ENCODE measurements at regions not wholly inside any gene's neighbourhood (a gene's known extent, or its start where the extent isn't known, plus 50 kb on each side); places are given as distances from the start of the nearest gene placed in this dataset.

DNA sequence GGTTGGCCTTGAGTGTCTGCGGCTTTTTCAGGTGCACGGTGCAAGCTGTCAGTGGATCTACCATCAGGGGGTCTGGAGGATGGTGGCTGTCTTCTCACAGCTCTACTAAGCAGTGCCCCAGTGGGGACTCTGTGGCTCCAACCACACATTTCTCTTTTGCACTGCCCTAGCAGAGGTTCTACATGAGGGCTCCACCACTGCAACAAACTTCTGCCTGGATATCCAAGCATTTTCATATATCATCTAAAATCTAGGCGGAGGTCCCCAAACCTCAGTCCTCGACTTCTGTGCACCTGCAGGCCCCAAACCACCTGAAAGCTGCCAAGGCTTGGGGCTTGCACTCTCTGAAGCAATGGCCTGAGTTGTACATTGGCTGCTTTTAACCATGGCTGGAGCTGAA, 601.5 kb downstream of the MTRR start:
- no peak for DNase-seq (ENCODE audit: low read depth, low spot score)

DNA sequence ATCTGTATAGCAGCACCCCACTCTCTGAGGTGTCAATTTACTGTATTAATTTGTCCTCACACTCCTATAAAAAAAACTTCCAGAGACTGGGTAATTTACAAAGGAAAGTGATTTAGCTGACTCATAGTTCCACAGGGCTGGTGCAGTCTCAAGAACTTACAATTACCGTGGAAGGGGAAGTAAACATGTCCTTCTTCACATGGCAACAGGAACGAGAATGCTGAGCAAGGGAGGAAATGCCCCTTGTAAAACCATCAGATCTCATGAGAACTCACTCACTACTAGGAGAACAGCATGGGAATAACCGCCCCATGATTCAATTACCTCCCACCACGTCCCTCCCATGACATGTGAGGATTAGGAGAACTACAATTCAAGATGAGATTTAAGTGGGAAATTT, 602.6 kb downstream of the MTRR start:
- DNase-seq (ENCODE audit: low read depth, low spot score), result no peak

DNA sequence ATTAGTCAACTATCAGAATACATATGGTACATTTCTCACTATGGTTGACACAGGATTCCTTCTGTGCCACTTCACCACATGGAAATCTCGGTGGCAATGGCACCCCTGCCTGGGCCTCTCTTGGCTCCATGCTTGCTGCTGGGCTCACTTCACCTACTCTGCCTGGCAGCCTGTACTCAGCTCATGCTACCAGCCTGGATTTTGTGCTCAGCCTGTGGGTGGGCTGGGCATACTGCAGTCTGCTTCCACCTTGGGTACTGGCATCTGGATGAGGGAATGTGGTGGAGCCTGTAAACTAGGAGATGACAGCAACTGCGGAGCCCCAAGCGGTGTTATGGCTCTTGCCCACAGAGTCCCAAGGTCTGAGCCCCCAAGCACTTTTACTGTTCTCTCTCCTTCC, 604.1 kb downstream of the MTRR start:
- no peak for DNase-seq (ENCODE audit: low read depth, low spot score)

DNA sequence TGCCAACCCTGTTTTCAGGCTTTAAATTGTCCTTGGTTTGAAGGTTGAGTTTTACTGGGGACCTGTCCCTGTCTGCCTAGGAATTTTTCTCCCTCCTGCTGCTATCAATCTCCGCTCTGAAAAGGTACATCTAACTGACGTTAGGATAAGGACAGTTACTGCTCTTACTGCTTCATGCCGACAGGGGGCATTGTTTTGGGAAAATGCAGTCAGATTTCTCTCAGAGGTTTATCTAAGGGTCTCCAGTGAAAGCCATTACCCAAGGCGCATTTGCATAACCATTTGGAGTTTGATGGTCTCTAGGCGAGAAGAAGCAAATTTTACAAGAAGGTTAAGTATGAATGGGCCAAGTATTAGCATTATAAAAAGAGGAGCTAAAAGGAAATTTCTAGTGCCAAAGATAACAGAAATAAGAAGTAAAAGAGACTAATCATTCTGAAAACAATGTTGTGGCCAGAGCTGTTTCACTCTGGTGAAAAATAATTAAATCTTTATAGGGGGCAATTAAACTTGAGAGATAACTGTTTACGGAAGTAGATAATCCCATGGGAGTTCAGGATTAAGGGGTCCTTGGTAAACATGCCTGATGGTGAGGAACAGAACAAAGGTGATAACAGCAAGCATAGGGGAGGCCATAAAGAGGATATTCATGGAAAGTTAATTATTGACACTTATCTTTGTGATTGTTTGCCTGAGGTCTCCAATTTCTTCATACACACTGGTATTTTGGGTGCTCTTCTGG, 605.0 kb downstream of the MTRR start:
- DNase-seq (ENCODE audit: low read depth, low spot score), result no peak

DNA sequence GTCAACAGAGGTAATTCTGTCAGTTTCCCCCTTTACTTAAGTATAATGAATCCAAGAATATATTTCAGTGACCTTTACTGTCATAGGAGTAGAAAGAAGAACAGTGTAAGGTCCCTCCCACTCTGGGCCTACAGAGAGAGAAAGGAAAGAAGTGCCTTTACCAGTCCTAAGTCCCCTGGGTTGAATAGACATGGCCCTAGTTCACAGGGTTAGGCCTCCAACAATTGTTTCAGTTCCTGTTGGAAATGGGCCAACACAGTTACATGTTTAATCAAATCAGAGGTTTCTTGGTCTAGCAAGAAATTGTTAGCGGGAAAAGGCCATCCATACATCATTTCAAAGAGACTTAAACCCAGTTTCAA, 605.6 kb downstream of the MTRR start:
- DNase-seq (ENCODE audit: low read depth, low spot score), result no peak

DNA sequence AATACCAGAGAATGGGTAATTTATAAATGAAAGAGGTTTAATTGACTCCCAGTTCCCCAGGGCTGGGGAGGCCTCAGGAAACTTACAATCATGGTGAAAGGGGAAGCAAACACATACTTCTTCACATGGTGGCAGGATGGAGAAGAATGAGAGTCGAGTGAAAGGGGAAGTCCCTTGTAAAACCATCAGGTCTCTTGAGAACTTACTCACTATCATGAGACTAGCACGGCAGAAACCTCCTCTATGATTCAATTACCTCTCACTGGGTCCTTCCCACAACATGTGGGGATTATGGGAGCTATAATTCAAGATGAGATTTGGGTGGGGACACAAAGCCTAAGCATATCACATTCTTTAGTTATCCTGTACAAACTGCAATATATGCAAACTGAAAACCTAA, 609.4 kb downstream of the MTRR start:
- no peak for DNase-seq (ENCODE audit: low read depth, low spot score)

DNA sequence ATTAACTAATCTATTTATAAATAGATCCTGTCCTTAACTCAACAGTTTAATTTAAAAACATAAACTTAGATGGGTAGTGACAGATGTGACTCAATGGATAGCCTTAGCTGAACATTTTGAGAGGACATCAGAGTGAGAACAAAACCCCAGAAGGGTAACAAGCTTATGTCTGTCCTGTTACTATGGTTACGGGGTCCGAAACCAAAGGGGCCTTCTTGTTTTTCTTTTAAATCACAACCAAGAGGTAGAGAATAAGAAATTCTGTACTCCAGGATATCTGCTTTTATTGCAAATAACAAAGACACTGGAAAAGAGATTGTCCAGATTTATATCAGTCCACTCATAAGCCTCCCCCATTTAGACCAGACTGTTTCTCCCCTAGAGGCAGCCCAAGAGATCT, 612.1 kb downstream of the MTRR start:
- no peak for DNase-seq (ENCODE audit: low read depth, low spot score)

DNA sequence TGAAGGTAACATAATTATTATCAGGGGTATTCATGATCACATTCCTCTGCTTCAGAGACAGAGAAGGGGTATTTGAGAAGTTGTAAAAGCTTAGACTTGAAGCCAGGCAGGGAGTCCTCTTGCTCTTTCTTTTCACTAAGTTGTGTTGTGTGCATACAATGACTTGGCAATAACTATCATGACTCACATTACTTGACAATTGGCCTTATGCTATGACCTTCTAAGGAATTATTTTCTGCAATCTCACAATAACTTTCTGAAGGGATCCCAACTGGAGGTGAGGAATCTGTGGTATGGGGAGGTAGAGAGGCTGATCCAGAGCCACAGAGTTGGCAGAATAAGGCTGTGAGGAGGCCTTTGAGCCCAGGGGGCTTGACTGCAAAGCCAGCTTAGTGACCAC, 622.3 kb downstream of the MTRR start:
- DNase-seq (ENCODE audit: low read depth, low spot score), result peak; percentile 20

DNA sequence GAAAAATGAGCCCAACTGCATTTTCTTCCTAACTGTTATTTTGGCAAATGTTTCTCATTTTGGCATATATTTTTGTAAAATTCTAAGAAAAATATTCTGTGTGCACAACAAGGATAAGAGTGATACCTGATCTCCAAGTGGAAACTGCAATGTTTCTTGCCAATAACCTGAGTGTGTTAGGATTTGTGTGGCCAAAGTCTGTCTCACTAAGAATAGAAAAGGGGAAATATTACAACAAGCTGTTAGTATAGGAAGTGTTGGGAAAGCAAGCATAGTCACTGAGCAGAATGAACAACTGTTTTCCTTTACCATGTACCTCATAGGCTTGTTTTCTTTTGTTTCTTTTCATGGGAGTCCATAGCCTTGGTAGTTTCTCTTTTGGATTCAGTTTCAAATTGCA, 624.2 kb downstream of the MTRR start:
- DNase-seq (ENCODE audit: low read depth, low spot score), result no peak

DNA sequence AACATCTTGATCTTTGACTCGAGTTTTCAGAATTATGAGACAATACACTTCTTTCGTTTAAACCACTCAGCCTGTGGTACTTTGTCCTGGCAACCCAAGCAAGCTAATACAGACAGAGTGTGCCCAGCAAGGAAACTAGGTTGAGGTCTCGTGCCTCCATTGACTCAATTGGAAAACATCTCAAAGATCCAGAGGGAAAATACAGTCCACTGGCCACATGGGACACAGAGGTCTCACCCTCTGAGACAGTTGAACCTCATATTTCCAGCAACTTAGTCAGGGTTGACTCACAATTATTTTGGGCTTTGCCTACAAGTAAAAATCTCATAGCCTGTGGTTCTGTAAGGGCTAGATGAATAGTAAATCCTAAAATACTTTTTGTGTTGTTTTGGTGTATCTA, 631.5 kb downstream of the MTRR start:
- no peak for DNase-seq (ENCODE audit: low read depth, low spot score)

DNA sequence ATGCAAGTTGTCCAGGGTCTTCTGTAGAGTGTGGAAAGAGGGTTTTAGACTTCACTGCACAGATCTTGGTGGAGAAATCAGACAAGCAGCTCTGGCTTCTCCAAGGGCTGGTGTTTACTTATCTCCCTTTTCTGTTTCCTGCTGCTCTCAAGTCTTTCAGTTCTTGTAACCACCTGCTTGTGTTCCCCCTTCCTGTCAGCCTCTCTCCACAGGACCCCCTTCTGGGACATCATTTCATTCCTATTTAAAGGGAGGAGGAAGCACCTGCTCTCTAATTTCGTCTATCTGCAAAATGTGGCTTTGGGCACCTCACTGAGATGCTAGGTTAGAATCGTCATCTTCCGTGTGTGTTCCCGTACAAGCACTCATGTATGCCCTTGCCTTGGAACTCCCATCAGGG, 636.2 kb downstream of the MTRR start:
- DNase-seq (ENCODE audit: low read depth, low spot score), result no peak

DNA sequence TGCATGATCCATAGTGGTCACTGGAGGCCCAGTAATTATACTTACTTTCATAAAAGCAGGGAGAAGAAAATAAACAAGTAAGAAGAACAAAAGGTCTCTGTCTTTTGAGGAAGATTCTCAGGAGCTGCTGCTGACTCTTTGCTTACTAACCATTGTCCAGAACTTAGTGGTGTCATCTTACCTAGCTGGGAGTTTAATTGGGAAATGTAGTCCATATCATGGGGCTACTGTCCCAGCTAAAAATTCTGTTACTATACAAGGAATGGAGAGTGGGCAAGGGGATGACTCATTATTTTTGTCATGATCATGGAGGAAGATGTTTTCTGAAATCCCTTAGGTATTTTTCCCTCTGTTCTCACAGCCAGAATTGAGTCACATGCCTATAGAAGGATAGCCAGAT, 639.3 kb downstream of the MTRR start:
- DNase-seq (ENCODE audit: low read depth, low spot score), result no peak

DNA sequence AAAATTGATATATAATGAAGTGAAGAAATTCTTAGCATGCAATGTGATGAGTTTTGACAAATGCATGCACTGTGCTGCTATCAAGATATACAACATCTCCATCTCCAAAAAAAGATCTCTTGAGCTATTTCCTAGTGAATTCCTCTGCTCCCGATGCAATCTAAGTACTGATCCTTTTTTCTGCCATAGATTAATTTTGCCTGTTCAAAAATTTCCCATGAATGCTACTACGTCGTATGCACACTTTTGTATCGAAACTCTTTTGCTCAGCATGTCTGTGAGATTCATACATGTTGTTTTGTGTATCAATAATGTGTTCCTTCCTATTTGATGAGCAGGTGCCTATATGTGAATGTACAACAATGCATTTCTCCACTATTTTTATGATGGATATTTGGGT, 647.4 kb downstream of the MTRR start:
- no peak for DNase-seq (ENCODE audit: low read depth, low spot score)

DNA sequence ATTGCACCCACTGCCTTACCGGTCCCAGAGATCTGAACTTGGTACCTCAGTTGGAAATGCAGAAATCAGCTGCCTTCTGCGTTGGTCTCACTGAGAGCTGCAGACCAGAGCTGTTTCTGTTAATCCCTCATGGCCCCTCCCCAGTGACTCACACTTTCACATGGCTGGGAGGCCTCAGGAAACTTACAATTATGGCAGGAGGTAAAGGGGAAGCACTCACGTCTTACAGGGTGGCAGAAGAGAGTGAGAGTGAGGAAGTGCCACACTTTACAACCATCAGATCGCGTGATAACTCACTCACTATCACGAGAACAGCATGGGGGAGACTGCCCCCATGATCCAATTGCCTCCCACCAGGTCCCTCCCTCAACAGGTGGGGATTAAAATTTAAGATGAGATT, 648.5 kb downstream of the MTRR start:
- DNase-seq (ENCODE audit: low read depth, low spot score), result peak; percentile 29

DNA sequence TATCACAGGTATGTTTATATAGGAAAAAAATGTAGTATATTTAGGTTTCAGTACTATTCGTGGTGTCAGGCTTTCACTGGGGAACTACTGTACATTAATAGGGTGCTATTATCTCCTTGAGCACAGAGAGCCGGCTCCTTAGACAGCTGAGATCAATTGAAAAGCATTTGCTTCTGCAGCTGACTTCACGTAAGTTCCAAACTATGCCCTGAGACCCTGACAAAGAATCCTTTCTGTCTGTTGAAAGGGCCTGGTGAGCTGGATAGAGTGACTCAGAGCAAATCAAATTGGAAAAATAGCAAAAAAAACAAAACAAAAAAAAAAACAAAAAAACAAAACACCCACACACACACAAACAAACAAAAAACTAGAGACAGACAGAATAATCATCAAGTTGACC, 652.0 kb downstream of the MTRR start:
- DNase-seq (ENCODE audit: low read depth, low spot score), result peak; percentile 30

DNA sequence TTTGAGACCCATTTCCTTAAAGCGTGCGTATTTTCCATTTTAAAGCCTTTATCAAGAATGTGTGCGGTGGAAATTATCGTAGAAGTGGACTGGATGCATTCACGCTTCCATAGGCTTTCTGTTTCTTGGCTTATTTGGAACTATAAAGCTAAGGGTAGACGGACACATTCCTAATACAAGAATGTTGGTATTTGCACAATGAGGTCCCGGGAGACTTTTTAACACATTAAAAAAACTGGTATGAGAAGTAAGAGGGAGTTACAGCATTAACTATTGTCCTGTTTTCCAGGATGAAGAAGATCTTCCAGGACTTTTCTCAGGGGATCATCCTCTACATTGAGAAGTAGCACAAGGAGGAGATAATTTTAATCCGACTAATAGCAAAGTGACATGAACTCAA, 653.0 kb downstream of the MTRR start:
- no peak for DNase-seq (ENCODE audit: low read depth, low spot score)

DNA sequence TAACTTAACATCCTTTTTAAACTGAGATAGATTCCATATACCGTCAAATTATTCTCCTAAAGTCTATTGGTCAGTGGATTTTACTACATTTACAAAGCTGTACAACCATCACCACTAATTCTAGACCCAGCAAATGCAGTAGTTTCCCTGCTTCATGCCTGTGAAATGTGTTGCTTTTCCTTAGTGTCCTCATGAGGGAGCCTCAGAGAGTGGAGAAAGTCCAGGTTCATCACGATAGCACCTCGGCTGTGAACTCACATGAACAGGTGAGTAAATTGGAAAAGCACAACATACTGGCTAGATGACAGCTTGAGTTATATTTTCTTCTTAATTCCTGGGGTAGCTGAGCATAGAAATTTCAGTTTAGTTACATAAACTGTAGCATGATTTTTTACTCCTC, 653.7 kb downstream of the MTRR start:
- DNase-seq (ENCODE audit: low read depth, low spot score), result no peak

DNA sequence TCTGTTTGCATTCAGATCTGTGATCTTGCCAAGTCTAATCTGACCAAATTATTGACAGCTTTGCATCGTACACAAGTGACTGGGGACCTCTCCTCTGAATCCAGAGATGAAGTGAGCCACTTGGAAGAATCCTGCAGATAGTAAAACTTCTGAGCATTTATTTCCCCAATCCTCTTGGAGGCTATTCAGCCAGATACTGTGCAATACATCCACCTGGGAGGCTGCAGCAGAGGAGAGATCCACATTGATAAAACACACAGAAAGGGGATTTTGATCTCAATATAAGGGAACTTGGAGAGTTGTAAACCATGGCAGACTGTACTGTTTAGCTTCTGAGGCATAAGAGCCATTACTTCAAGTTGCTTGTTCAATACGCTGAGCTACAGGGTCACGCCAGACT, 654.6 kb downstream of the MTRR start:
- no peak for DNase-seq (ENCODE audit: low read depth, low spot score)

DNA sequence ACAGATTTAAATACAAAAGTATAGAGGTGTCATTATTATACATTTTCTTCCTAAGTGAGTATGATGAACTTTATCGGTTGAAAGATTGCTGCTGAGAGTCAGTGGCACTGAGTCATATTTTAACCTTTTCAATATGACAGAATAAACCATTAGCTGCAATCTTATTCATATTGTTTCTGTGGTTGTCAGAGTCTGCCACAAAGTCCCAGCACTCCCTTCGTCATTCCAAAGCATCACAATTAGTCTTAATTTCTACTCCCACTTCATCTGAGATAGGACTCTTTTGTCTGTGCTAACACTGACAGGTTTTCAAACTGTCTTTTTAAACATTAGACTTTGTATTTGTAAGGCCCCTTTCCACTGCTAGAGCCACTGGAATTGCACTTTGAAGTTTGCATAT, 656.9 kb downstream of the MTRR start:
- DNase-seq (ENCODE audit: low read depth, low spot score), result no peak

DNA sequence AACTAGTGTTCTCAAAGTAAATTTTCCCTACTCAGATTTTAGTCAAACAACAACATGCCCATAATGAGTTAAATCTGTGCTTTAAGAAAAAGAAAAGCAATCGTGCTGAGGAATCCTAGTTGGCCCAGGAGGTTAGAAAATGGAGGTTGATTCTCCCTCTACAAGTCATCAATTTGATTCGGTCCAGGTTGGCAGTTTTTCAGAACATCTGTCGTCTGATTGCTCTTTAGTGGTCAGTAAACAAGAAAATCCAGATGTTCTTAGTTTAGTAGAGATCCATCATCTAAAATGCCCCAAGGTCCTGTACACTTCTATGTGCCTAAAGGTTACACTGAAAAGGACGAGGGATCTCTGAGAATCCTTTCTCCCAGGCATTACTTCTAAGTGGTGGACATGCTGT, 659.2 kb downstream of the MTRR start:
- no peak for DNase-seq (ENCODE audit: low read depth, low spot score)

DNA sequence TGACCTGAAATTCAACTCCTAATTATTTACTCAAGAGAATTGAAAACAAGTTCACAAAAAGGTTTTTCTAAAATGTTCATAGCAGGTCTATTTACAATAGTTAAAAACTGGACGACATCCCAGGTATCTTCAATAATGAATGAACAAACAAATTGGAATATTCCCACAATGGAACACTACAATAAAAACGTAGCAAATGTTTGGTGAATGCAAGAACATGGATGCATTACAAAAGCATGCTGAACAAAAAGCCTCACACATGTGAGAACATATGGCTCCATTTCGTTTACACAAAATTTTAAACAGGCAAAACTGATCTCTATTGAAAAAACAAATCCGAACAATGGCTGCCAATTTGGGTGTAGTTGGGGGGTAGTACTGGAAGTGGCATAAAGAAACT, 669.9 kb downstream of the MTRR start:
- no peak for DNase-seq (ENCODE audit: low read depth, low spot score)

DNA sequence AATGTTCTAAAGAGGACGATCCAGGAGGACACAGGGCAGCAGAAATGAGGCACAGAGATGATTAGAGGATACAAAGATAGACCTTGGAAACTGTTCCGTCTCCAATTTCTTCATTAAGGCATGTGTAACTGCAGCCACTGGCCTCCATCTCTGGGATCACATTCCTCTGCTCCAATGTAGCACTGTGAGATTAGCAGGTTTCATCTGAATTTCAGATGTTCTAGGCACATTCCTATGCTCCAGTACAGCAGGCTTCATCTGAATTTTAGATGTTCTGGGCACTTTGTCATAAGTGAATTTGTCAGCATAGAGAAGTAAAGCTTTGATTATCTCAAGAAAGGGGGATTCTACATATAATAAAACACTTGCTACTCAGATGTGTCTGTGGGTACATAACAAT, 671.4 kb downstream of the MTRR start:
- DNase-seq (ENCODE audit: low read depth, low spot score), result no peak

DNA sequence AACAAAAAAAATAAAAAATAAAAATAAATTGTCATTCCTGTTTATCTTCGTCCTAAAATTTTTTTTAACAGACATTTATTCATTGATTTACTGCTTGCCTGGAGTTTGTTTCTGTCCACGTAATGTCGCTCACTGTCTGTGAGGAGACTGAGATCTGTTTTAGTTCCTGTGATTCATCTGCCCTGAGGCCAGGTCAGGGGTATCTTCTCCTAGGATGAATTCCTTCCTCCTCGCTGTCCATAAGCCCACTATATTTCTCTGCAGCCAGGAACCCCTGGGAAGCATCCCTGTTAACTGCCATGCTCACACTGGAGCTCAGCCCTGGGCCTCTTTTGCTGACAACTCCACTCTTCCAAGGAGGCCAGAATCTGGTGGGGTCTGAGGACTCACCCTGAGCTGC, 682.0 kb downstream of the MTRR start:
- DNase-seq (ENCODE audit: low read depth, low spot score), result no peak

DNA sequence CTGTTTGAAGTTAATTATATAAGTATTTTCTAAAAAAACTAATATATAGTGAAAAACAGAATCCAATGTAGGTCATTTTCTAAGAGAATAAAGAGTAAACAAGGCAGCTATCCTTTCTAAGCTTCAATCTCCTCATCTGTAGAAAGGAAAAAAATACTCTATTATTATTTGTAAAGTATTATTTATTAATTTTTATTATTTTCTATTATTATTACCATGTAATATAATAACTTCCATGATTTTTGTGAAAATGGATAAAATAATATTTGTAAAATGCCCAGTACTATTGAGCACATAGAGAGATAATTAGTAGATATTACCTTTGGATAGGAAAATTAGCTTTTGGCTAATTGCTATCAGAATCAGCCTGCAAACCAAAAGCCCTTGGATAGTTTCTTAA, 684.4 kb downstream of the MTRR start:
- no peak for DNase-seq (ENCODE audit: low read depth, low spot score)
